ENCODE measurements at regions not wholly inside any gene's neighbourhood (a gene's known extent, or its start where the extent isn't known, plus 50 kb on each side); places are given as distances from the start of the nearest gene placed in this dataset.

DNA sequence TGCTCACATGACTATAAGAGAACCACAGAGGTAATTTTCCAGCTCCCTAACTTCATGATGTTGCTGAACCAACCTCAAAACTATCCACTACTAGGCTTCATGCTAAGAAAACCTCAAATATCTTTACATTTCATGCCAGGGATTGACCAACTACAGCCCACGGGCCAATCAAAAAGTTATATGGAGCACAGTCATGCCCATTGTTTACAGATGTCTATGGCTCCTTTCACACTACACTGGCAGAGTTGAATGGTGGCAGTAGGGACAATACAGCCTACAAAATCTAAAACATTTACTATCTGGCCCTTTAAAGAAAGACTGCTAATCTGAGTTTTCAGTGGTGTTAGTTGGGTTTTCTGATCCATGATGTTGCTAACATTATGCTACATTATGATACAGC is 154.8 kb downstream of the TM2D1 start:
- H3K4me3 Mint-ChIP-seq (ENCODE audit: unreplicated experiment): no peak overlapping the region
- H3K36me3 Mint-ChIP-seq (ENCODE audit: low read depth, unreplicated experiment): peaks cover 4% of the 10 kb centered on the region
- H3K9me3 Mint-ChIP-seq (ENCODE audit: unreplicated experiment): peaks cover 6% of the 10 kb centered on the region
- TF ChIP-seq, protein P1, sequence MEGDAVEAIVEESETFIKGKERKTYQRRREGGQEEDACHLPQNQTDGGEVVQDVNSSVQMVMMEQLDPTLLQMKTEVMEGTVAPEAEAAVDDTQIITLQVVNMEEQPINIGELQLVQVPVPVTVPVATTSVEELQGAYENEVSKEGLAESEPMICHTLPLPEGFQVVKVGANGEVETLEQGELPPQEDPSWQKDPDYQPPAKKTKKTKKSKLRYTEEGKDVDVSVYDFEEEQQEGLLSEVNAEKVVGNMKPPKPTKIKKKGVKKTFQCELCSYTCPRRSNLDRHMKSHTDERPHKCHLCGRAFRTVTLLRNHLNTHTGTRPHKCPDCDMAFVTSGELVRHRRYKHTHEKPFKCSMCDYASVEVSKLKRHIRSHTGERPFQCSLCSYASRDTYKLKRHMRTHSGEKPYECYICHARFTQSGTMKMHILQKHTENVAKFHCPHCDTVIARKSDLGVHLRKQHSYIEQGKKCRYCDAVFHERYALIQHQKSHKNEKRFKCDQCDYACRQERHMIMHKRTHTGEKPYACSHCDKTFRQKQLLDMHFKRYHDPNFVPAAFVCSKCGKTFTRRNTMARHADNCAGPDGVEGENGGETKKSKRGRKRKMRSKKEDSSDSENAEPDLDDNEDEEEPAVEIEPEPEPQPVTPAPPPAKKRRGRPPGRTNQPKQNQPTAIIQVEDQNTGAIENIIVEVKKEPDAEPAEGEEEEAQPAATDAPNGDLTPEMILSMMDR (IDR thresholded peaks at IDR 0.05; ENCODE audit: unreplicated experiment): no peak
- no peaks in the 10 kb centered on the region for H3K27me3 Mint-ChIP-seq (ENCODE audit: unreplicated experiment)
- DNase-seq (ENCODE audit: low spot score): no peak
- H3K27ac Mint-ChIP-seq (ENCODE audit: unreplicated experiment): no peak overlapping the region
- H3K4me1 Mint-ChIP-seq (ENCODE audit: unreplicated experiment): no peaks in the 10 kb centered on the region

DNA sequence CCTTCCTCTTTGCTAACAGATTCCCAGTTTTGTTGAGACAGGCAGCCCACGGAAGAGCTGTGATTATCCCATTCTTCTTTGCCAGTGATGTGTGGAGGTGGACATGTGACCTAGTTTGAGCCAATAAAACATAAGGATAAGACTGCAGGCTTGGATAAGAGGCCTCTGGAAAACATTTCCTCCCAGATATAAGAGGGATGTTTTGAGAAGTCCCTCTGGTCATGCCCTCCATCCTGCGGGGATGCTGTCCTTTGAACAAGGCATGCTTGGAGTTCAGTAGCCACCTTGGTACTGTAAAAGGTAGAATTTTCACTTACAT is 155.7 kb downstream of the TM2D1 start:
- Mint-ChIP-seq H3K27ac (ENCODE audit: unreplicated experiment) (no peak overlapping the region), H3K36me3 (ENCODE audit: low read depth, unreplicated experiment) (peaks cover 4% of the 10 kb centered on the region), H3K9me3 (ENCODE audit: unreplicated experiment) (peaks cover 6% of the 10 kb centered on the region), H3K27me3 (ENCODE audit: unreplicated experiment) (no peaks in the 10 kb centered on the region), H3K4me3 (ENCODE audit: unreplicated experiment) (no peak overlapping the region), H3K4me1 (ENCODE audit: unreplicated experiment) (no peaks in the 10 kb centered on the region)
- no peak for DNase-seq (ENCODE audit: low spot score)
- TF ChIP-seq, protein P1 (IDR thresholded peaks at IDR 0.05; ENCODE audit: unreplicated experiment): no peak

DNA sequence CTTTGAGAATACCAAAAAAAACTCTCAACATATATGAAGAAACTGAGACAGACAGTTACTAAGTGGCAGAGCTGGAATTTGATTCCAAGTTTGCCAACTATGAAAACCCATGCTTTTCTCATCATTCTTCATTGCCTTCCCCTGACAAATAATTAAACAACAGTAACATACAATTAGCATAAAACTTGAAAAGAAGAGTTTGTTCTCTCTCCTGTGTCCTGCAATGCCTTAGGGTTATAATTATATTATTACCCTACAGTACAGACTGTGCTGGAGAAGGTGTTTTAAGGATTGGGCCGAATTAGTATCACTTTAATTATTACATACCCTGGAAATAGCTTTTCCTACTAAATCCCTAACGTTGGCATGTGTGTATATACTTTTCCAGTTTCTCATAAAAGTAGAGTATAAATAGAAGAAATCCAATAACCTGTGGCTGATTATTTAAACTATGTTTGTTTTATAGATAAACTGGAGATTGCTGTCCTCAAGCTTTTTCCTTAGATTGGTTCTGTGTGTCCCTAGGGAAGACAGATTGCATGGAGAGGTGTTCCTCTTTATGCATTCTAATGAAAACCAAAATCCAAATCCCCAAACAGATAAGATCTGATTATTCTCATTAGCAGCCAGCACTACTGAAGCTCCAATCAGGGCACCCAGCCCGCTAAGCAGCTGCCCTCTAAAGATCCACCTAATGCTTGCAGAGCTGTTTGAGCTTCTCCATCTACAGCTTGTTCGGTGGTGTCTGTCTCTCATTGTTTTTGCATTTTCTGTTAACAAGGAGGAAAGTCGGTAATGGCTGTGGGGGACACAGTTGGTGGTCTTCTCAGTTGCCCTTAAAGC is 156.3 kb downstream of the TM2D1 start:
- H3K27ac Mint-ChIP-seq (ENCODE audit: unreplicated experiment): no peak overlapping the region
- H3K36me3 Mint-ChIP-seq (ENCODE audit: low read depth, unreplicated experiment): peaks cover 4% of the 10 kb centered on the region
- H3K27me3 Mint-ChIP-seq (ENCODE audit: unreplicated experiment): no peaks in the 10 kb centered on the region
- no peak overlapping the region for H3K4me3 Mint-ChIP-seq (ENCODE audit: unreplicated experiment)
- H3K4me1 Mint-ChIP-seq (ENCODE audit: unreplicated experiment): no peaks in the 10 kb centered on the region
- peaks cover 6% of the 10 kb centered on the region for H3K9me3 Mint-ChIP-seq (ENCODE audit: unreplicated experiment)
- TF ChIP-seq, protein P1 (IDR thresholded peaks at IDR 0.05; ENCODE audit: unreplicated experiment): no peak
- DNase-seq (ENCODE audit: low spot score): no peak

DNA sequence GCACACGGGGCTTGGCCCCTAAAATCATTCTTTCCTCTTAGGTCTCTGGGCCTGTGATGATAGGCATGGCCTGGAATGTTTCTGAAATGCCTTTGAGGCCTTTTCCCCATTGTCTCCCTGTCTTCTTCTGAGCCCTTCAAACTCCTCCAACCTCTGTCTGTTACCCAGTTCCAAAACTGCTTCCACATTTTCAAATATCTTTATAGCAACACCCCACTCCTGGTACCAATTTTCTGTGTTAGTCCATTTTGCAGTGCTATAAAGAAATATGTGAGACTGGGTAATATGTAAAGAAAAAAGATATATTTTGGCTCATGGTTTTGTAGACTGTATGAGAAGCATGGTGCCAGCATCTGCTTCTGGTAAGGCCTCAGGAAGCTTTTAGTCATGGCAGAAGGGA is 158.8 kb downstream of the TM2D1 start:
- no peak for DNase-seq (ENCODE audit: low spot score)
- Mint-ChIP-seq H3K27ac (ENCODE audit: unreplicated experiment) (no peak overlapping the region), H3K4me3 (ENCODE audit: unreplicated experiment) (peak overlapping the region; percentile 17), H3K36me3 (ENCODE audit: low read depth, unreplicated experiment) (peaks cover 4% of the 10 kb centered on the region), H3K4me1 (ENCODE audit: unreplicated experiment) (no peaks in the 10 kb centered on the region), H3K27me3 (ENCODE audit: unreplicated experiment) (no peaks in the 10 kb centered on the region), H3K9me3 (ENCODE audit: unreplicated experiment) (peaks cover 6% of the 10 kb centered on the region)
- TF ChIP-seq, protein P1 (IDR thresholded peaks at IDR 0.05; ENCODE audit: unreplicated experiment): no peak

DNA sequence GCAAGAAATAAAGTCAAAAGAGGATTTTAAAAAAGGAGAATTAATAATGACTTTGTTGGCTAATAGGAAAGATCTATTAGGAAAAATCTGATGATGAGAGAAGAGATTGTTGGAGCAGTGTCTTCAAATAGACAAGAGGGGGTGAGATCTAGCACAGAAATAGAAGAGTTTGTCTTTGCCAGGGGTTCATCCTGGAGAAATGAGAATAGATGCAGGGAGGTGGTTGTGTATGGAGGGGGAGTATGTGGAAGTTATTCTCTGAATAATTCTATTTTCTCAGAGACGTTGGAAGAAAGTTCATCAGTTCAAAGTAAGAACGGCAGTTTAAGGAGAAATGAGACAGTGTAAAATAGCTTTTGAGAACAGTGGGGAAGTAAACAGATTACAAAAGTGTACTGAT is 161.3 kb downstream of the TM2D1 start:
- Mint-ChIP-seq H3K27ac (ENCODE audit: unreplicated experiment) (no peak overlapping the region), H3K36me3 (ENCODE audit: low read depth, unreplicated experiment) (peaks cover 4% of the 10 kb centered on the region), H3K4me3 (ENCODE audit: unreplicated experiment) (no peak overlapping the region), H3K27me3 (ENCODE audit: unreplicated experiment) (no peaks in the 10 kb centered on the region), H3K4me1 (ENCODE audit: unreplicated experiment) (no peaks in the 10 kb centered on the region), H3K9me3 (ENCODE audit: unreplicated experiment) (peaks cover 6% of the 10 kb centered on the region)
- TF ChIP-seq, protein P1 (IDR thresholded peaks at IDR 0.05; ENCODE audit: unreplicated experiment): no peak
- no peak for DNase-seq (ENCODE audit: low spot score)

Measured in endothelial cell (in vitro differentiated cells).